ENCODE measurements at regions not wholly inside any gene's neighbourhood (a gene's known extent, or its start where the extent isn't known, plus 50 kb on each side); places are given as distances from the start of the nearest gene placed in this dataset.

DNA sequence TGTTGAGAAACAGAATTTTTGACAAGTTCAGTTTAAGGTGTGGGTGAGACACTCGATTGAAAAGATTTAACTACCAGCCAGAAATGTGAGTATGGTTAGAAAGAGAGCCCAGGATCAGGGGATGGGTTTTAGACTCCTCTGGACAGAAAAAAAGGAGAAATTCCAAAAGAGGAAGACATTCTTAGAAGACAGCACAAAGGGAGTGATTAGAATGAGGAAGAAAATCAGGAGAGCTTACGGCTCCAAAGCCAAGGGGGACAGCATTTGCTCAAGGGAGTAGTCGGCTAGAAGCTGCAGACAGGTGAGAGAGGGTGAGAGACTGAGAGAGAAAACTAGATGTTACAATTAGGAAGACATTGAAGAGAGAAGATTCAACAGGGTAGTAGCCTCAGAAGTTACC, 166.1 kb downstream of the ADAMTS15 start:
- H3K4me3 ChIP-seq (ENCODE audit: low read depth in 1 of 3, low read length in 3 of 3): no peak overlapping the region
- peaks cover 0 to 7% (median 0%) of the 10 kb centered on the region in 4 donors for H3K9me3 ChIP-seq (ENCODE audit: control insufficient read depth in 4 of 4, low read length in 3 of 4)
- 64% methylated on average over 3 of the region's 3 CpGs for WGBS
- no peak for DNase-seq (ENCODE audit: low spot score)
- peaks cover 0 to 7% (median 0%) of the 10 kb centered on the region in 4 donors for H3K27me3 ChIP-seq (ENCODE audit: control insufficient read depth in 4 of 4, insufficient read depth in 4 of 4, low read length in 3 of 4)
- no peak overlapping the region for H3K27ac ChIP-seq (ENCODE audit: low read depth in 1 of 2, low read length in 2 of 2)
- H3K4me1 ChIP-seq (ENCODE audit: control insufficient read depth in 4 of 4, insufficient read depth in 4 of 4, low read length in 3 of 4): no peaks in the 10 kb centered on the region
- TF ChIP-seq FOXA1 (IDR thresholded peaks at IDR 0.05) (no peak), GABPA (IDR thresholded peaks at IDR 0.05 in 1 of 2, conservative IDR thresholded peaks at IDR 0.05 in 1 of 2) (no peak), RAD21 (IDR thresholded peaks at IDR 0.05) (no peak), HNF4A (conservative IDR thresholded peaks at IDR 0.05) (no peak), RXRA (IDR thresholded peaks at IDR 0.05) (no peak), HNF4G (IDR thresholded peaks at IDR 0.05) (no peak), YY1 (IDR thresholded peaks at IDR 0.05) (no peak), CTCF (IDR thresholded peaks at IDR 0.05; ENCODE audit: low read depth, low read length, missing input control) (no peak), NR2F2 (IDR thresholded peaks at IDR 0.05) (no peak), FOXA2 (IDR thresholded peaks at IDR 0.05) (no peak), SP1 (IDR thresholded peaks at IDR 0.05) (no peak), TAF1 (conservative IDR thresholded peaks at IDR 0.05) (no peak)
- TF ChIP-seq, protein P1, sequence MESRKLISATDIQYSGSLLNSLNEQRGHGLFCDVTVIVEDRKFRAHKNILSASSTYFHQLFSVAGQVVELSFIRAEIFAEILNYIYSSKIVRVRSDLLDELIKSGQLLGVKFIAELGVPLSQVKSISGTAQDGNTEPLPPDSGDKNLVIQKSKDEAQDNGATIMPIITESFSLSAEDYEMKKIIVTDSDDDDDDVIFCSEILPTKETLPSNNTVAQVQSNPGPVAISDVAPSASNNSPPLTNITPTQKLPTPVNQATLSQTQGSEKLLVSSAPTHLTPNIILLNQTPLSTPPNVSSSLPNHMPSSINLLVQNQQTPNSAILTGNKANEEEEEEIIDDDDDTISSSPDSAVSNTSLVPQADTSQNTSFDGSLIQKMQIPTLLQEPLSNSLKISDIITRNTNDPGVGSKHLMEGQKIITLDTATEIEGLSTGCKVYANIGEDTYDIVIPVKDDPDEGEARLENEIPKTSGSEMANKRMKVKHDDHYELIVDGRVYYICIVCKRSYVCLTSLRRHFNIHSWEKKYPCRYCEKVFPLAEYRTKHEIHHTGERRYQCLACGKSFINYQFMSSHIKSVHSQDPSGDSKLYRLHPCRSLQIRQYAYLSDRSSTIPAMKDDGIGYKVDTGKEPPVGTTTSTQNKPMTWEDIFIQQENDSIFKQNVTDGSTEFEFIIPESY (IDR thresholded peaks at IDR 0.05): no peak
- TF ChIP-seq, protein P2, sequence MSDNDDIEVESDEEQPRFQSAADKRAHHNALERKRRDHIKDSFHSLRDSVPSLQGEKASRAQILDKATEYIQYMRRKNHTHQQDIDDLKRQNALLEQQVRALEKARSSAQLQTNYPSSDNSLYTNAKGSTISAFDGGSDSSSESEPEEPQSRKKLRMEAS (IDR thresholded peaks at IDR 0.05): no peak
- TF ChIP-seq, protein P3, sequence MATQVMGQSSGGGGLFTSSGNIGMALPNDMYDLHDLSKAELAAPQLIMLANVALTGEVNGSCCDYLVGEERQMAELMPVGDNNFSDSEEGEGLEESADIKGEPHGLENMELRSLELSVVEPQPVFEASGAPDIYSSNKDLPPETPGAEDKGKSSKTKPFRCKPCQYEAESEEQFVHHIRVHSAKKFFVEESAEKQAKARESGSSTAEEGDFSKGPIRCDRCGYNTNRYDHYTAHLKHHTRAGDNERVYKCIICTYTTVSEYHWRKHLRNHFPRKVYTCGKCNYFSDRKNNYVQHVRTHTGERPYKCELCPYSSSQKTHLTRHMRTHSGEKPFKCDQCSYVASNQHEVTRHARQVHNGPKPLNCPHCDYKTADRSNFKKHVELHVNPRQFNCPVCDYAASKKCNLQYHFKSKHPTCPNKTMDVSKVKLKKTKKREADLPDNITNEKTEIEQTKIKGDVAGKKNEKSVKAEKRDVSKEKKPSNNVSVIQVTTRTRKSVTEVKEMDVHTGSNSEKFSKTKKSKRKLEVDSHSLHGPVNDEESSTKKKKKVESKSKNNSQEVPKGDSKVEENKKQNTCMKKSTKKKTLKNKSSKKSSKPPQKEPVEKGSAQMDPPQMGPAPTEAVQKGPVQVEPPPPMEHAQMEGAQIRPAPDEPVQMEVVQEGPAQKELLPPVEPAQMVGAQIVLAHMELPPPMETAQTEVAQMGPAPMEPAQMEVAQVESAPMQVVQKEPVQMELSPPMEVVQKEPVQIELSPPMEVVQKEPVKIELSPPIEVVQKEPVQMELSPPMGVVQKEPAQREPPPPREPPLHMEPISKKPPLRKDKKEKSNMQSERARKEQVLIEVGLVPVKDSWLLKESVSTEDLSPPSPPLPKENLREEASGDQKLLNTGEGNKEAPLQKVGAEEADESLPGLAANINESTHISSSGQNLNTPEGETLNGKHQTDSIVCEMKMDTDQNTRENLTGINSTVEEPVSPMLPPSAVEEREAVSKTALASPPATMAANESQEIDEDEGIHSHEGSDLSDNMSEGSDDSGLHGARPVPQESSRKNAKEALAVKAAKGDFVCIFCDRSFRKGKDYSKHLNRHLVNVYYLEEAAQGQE (IDR thresholded peaks at IDR 0.05): no peak
- H3K9ac ChIP-seq (ENCODE audit: low read depth in 1 of 2, low read length in 2 of 2): no peak overlapping the region
- no peaks in the 10 kb centered on the region for H3K36me3 ChIP-seq (ENCODE audit: control insufficient read depth in 4 of 4, insufficient read depth in 3 of 4, low read depth in 1 of 4, low read length in 3 of 4)

- H3K27ac ChIP-seq (ENCODE audit: low read depth in 1 of 2, low read length in 2 of 2): no peak overlapping the region
- H3K9me3 ChIP-seq (ENCODE audit: control insufficient read depth in 4 of 4, low read length in 3 of 4): peaks cover 0 to 7% (median 0%) of the 10 kb centered on the region in 4 donors
- H3K27me3 ChIP-seq (ENCODE audit: control insufficient read depth in 4 of 4, insufficient read depth in 4 of 4, low read length in 3 of 4): peaks cover 0 to 7% (median 0%) of the 10 kb centered on the region in 4 donors
- no peak for DNase-seq (ENCODE audit: low spot score)
- no peak overlapping the region for H3K9ac ChIP-seq (ENCODE audit: low read depth in 1 of 2, low read length in 2 of 2)
- no peak overlapping the region for H3K4me3 ChIP-seq (ENCODE audit: low read depth in 1 of 3, low read length in 3 of 3)
- no peaks in the 10 kb centered on the region for H3K36me3 ChIP-seq (ENCODE audit: control insufficient read depth in 4 of 4, insufficient read depth in 3 of 4, low read depth in 1 of 4, low read length in 3 of 4)
- 73% methylated on average over 3 of the region's 3 CpGs for WGBS
- no peaks in the 10 kb centered on the region for H3K4me1 ChIP-seq (ENCODE audit: control insufficient read depth in 4 of 4, insufficient read depth in 4 of 4, low read length in 3 of 4)
- TF ChIP-seq HNF4A (conservative IDR thresholded peaks at IDR 0.05) (no peak), CTCF (IDR thresholded peaks at IDR 0.05; ENCODE audit: low read depth, low read length, missing input control) (no peak), RAD21 (IDR thresholded peaks at IDR 0.05) (no peak), FOXA2 (IDR thresholded peaks at IDR 0.05) (no peak), GABPA (IDR thresholded peaks at IDR 0.05 in 1 of 2, conservative IDR thresholded peaks at IDR 0.05 in 1 of 2) (no peak), JUND (IDR thresholded peaks at IDR 0.05) (no peak), YY1 (IDR thresholded peaks at IDR 0.05) (no peak), FOXA1 (IDR thresholded peaks at IDR 0.05) (no peak), TAF1 (conservative IDR thresholded peaks at IDR 0.05) (no peak), HNF4G (IDR thresholded peaks at IDR 0.05) (no peak), RXRA (IDR thresholded peaks at IDR 0.05) (no peak), NR2F2 (IDR thresholded peaks at IDR 0.05) (no peak), EGR1 (IDR thresholded peaks at IDR 0.05; ENCODE audit: low read depth in 2 of 2) (no peak), SP1 (IDR thresholded peaks at IDR 0.05) (no peak)
- TF ChIP-seq, protein P1 (IDR thresholded peaks at IDR 0.05): no peak
- TF ChIP-seq, protein P2 (IDR thresholded peaks at IDR 0.05): no peak
- TF ChIP-seq, protein P4, sequence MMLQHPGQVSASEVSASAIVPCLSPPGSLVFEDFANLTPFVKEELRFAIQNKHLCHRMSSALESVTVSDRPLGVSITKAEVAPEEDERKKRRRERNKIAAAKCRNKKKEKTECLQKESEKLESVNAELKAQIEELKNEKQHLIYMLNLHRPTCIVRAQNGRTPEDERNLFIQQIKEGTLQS (IDR thresholded peaks at IDR 0.05): no peak
Observed at GRCh38 chr11:130615561-130615960, 167.1 kb downstream of the ADAMTS15 start.
